Omental fat pad (tissue), 3 donors: ENCODE measurements at regions not wholly inside any gene's neighbourhood (a gene's known extent, or its start where the extent isn't known, plus 50 kb on each side); places are given as distances from the start of the nearest gene placed in this dataset.

Source experiments
- ATAC-seq: fragments of 150-250 bp; one replicate; pipeline ENCODE4 v1.9.1; 2016; ENCODE audit warnings: mild to moderate bottlenecking, moderate library complexity; ENCODE audit not compliant: low FRiP score
- DNase-seq: peaks from one replicate; pipeline ENCODE4 v3.0.0-alpha.2; 2019; ENCODE audit warnings: low spot score
- TF ChIP-seq, protein P1 (sequence below), 3 donors: fragments of 450-650 bp; IDR thresholded peaks; one replicate each; pipeline ENCODE4 v1.5.1; 2016 to 2017; ENCODE audit warnings: antibody characterized with exemption in 3 of 3, mild to moderate bottlenecking in 3 of 3, moderate library complexity in 2 of 3

DNA sequence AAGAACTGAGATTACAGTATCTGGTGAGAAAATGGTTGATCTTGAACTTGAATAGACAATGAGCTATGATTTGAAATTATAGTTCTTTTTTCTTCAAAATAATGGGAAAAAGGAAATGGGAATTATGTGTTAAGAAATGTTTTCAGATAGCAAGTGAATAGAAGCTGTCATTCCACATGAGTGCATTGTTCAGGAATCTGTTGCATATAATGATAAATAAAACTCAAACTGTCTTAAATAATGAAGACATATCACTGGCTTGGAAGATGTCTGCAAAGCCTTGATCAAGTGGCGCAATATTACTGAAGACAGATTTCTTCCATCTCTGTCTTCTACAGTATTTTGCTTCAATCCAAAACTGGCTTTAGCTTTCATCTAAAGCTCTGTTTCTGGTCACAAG lies 479.3 kb upstream of the ZFP42 start:
- DNase-seq (no peak), ATAC-seq (no peak)

DNA sequence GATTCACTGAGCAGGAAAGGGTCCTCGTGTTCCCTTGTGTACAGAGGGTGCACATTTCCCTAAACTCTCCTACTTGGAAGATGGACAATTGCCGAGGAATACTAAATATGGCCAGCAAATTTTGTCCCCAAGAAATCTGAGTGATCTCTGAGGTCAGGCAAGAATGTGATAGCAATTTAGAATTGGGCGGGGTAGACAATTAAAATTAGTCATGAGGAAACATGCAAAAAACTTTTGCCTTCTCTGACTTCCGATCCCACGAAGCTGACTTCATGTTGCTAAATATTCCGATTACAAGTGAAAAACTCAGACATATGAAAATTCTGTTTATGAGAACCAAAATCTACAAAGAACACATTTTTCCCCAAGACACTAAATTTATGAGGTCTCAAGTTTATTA lies 453.9 kb upstream of the ZFP42 start:
- TF ChIP-seq, protein P1, sequence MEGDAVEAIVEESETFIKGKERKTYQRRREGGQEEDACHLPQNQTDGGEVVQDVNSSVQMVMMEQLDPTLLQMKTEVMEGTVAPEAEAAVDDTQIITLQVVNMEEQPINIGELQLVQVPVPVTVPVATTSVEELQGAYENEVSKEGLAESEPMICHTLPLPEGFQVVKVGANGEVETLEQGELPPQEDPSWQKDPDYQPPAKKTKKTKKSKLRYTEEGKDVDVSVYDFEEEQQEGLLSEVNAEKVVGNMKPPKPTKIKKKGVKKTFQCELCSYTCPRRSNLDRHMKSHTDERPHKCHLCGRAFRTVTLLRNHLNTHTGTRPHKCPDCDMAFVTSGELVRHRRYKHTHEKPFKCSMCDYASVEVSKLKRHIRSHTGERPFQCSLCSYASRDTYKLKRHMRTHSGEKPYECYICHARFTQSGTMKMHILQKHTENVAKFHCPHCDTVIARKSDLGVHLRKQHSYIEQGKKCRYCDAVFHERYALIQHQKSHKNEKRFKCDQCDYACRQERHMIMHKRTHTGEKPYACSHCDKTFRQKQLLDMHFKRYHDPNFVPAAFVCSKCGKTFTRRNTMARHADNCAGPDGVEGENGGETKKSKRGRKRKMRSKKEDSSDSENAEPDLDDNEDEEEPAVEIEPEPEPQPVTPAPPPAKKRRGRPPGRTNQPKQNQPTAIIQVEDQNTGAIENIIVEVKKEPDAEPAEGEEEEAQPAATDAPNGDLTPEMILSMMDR (IDR thresholded peaks at IDR 0.05) = no peak
- no peak for DNase-seq
- no peak for ATAC-seq

More for the DNA sequence above, 479.3 kb upstream of the ZFP42 start:
- TF ChIP-seq, protein P1 (IDR thresholded peaks at IDR 0.05) = no peak

DNA sequence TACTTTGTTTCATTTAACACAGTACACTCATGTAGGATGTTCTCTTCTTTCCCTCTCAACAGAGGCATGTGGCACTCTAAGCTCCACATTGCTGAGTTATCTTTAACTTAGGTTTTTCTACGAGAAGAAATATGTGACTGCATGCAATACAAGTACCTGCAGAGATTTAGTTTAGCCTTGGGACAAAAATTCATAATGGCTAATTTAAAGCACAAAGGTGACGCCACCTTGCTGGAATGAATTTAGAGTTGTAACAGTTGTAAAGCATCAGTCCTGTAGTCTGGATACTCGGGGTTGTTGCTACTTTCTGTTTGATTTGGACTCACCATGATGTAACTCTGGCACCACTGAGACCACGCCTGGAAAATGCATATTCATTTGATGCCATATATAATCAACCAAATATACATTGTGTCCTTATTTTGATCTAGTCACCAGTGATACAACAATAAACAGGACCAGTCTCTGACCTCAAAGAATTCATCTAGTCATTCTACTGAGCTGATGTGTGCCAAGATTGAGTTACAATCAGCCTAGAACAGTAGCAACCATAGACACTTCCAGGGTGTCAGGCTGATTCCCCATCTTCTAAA lies 451.0 kb upstream of the ZFP42 start:
- TF ChIP-seq, protein P1 (IDR thresholded peaks at IDR 0.05) = no peak
- ATAC-seq (no peak), DNase-seq (no peak)

DNA sequence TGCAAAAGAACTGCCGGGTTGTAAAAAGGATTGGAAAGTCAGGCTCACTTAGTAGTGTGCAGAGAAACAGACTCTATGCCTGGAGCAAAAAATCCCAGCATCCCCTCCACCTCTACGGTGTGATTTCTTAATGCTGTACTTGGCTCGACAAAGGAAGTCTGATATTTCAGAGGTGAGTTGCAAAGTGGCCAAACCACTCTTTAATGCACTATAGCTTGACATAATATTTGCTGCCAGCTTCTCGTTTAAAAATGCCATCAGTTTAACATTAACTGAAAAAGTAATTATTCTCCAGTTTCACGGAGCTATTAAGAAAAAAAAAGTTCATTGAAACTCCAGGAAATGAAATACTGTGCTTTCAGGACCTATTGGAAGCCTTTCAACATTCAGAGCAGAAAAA lies 448.3 kb upstream of the ZFP42 start:
- TF ChIP-seq, protein P1 (IDR thresholded peaks at IDR 0.05) = no peak
- ATAC-seq (no peak), DNase-seq (no peak)

DNA sequence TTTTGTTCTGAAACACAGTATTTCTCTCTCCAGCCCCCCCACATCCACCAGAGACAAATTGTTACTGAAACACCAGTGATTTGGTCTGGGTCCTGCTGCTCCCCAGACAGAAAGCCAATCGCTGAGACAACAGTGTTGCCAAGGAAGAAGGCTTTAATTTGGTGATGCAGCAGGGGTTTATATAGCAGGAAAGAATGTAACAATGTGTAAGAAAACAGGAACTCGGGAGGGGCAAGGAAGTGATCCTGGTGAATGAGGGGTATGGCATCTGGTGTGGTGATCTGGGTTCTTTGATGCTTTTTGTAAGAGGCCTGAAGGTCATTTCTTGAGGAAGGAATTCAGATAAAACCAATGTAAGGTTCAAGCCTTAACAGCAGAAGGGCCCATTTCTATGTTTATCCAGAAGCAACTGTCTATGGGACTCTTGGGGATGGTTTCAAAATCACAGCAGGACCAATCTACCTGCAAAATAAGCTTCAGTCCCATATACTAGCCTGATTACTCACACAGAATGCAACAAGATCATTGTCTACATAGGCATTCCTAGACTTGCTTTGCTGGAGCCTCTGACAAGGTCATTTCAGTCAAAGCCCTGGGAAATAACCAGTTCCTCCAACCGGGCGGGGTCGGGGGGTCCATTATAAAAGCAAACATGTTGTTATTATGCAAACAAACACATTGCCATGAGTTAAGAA lies 445.2 kb upstream of the ZFP42 start:
- no peak for ATAC-seq
- DNase-seq = no peak
- TF ChIP-seq, protein P1 (IDR thresholded peaks at IDR 0.05) = no peak

DNA sequence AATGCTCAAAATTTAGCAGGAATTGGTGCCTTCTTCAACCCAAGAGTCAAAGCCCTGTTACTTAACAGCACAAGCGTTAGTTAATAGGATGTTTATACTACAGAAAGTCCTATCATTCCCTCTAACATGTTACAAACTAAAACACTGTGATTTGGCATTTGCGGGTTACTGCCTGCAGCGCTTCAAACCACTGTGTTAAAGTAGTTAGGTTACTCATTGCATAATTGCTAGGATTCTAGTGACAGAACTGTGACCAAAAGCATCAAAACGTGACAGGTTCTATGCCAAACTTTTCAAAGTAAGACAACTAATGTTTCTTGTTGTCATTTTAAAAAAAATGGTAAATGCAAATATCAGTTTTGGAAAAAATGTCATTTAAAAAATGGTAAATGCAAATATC lies 442.8 kb upstream of the ZFP42 start:
- DNase-seq (no peak), ATAC-seq (no peak)
- TF ChIP-seq, protein P1 (IDR thresholded peaks at IDR 0.05) = no peak

DNA sequence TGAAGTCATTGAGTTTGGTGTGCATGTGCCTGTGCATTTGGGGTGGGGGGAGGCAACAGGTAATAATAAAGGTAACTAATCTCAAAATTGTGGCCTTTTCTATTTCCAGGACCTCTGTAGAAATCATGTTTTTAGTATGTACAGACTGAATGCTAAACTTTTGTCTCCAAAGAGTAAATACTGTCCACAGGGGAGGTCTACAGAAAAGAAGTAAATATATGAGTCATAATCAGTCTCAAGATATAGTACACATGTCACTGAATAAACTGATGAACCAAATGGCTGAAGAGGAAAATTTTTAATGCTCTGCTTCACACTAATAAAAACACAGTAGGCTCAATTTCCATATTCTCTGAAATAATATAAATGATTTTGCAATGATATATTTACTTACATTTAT lies 440.4 kb upstream of the ZFP42 start:
- TF ChIP-seq, protein P1 (IDR thresholded peaks at IDR 0.05) = no peak
- DNase-seq = no peak
- no peak for ATAC-seq
